ENCODE measurements at regions not wholly inside any gene's neighbourhood (a gene's known extent, or its start where the extent isn't known, plus 50 kb on each side); places are given as distances from the start of the nearest gene placed in this dataset.

GRCh38 chr7:12949060-12949931 is 261.9 kb downstream of the ARL4A start:
- DNase-seq, result no peak

- no peak for DNase-seq
These were observed 264.0 kb downstream of the ARL4A start for GRCh38 chr7:12951397-12951801.

GRCh38 chr7:12954380-12955033 is 267.1 kb downstream of the ARL4A start:
- DNase-seq, result no peak

- no peak for DNase-seq
These were observed 270.1 kb downstream of the ARL4A start for GRCh38 chr7:12957487-12957886.

GRCh38 chr7:12961910-12962480 is 274.6 kb downstream of the ARL4A start:
- DNase-seq, result no peak

GRCh38 chr7:12963435-12963834 is 276.0 kb downstream of the ARL4A start:
- DNase-seq, result no peak

GRCh38 chr7:12964836-12965235 is 277.4 kb downstream of the ARL4A start:
- DNase-seq, result no peak

GRCh38 chr7:12965767-12966166 is 278.3 kb downstream of the ARL4A start:
- DNase-seq, result no peak

GRCh38 chr7:12967322-12967721 is 279.9 kb downstream of the ARL4A start:
- no peak for DNase-seq

GRCh38 chr7:12968836-12969422 is 281.5 kb downstream of the ARL4A start:
- no peak for DNase-seq

- no peak for DNase-seq
These were observed 283.2 kb downstream of the ARL4A start for GRCh38 chr7:12970626-12971025.

GRCh38 chr7:12974451-12975166 is 287.2 kb downstream of the ARL4A start:
- no peak for DNase-seq

GRCh38 chr7:12975412-12975811 is 288.0 kb downstream of the ARL4A start:
- no peak for DNase-seq

GRCh38 chr7:12979181-12979580 is 291.7 kb downstream of the ARL4A start:
- no peak for DNase-seq

GRCh38 chr7:12982178-12982577 is 294.7 kb downstream of the ARL4A start:
- DNase-seq, result no peak

- DNase-seq, result no peak
These were observed 296.7 kb downstream of the ARL4A start for GRCh38 chr7:12984117-12984516.

GRCh38 chr7:12985228-12985627 is 297.8 kb downstream of the ARL4A start:
- DNase-seq, result no peak

- DNase-seq, result no peak
These were observed 298.3 kb downstream of the ARL4A start for GRCh38 chr7:12985752-12986151.

- DNase-seq, result no peak
These were observed 299.8 kb downstream of the ARL4A start for GRCh38 chr7:12987238-12987637.

- DNase-seq, result no peak
These were observed 303.0 kb downstream of the ARL4A start for GRCh38 chr7:12990440-12990839.

GRCh38 chr7:12993025-12993424 is 305.6 kb downstream of the ARL4A start:
- DNase-seq, result no peak

GRCh38 chr7:12995912-12996469 is 308.6 kb downstream of the ARL4A start:
- no peak for DNase-seq

GRCh38 chr7:13007331-13007730 is 319.9 kb downstream of the ARL4A start:
- DNase-seq, result no peak

All from stimulated activated CD4-positive, alpha-beta T cell treated with anti-CD3 and anti-CD28 coated beads, Interleukin-15, amount 100 ng/mL, for 24 hours (primary cell).